Ishikawa (cell line): ENCODE measurements at regions not wholly inside any gene's neighbourhood (a gene's known extent, or its start where the extent isn't known, plus 50 kb on each side); places are given as distances from the start of the nearest gene placed in this dataset.

Experiments used
- CEBPB ChIP-seq: IDR thresholded peaks from 2 replicates; pipeline ENCODE4 v1.6.1; 2012
- CREB1 ChIP-seq: IDR thresholded peaks from 2 replicates; pipeline ENCODE4 v1.6.1; 2012; ENCODE audit warnings: low read depth
- EGR1 ChIP-seq: IDR thresholded peaks from 2 replicates; pipeline ENCODE4 v1.6.1; 2012
- EP300 ChIP-seq: IDR thresholded peaks from 2 replicates; pipeline ENCODE4 v1.6.1; 2012; ENCODE audit warnings: borderline replicate concordance
- FOXM1 ChIP-seq: IDR thresholded peaks from 2 replicates; pipeline ENCODE4 v1.6.1; 2012; ENCODE audit warnings: low read depth, borderline replicate concordance
- NFIC ChIP-seq: IDR thresholded peaks from 2 replicates; pipeline ENCODE4 v1.6.1; 2012
- RAD21 ChIP-seq: IDR thresholded peaks from 2 replicates; pipeline ENCODE4 v1.6.1; 2012; ENCODE audit warnings: low read depth
- TAF1 ChIP-seq: IDR thresholded peaks from 2 replicates; pipeline ENCODE4 v1.6.1; 2012; ENCODE audit warnings: low read depth, mild to moderate bottlenecking
- TCF12 ChIP-seq: IDR thresholded peaks from 2 replicates; pipeline ENCODE4 v1.6.1; 2012; ENCODE audit warnings: low read depth
- TEAD4 ChIP-seq: IDR thresholded peaks from 2 replicates; pipeline ENCODE4 v1.6.1; 2012
- YY1 ChIP-seq: IDR thresholded peaks from 2 replicates; pipeline ENCODE4 v1.6.1; 2012; ENCODE audit warnings: low read depth
- ZBTB7A ChIP-seq: IDR thresholded peaks from 2 replicates; pipeline ENCODE4 v1.6.1; 2012; ENCODE audit warnings: low read depth
- TF ChIP-seq, protein P1 (sequence below): IDR thresholded peaks from 2 replicates; pipeline ENCODE4 v1.6.1; 2012
- TF ChIP-seq, protein P2 (sequence below): IDR thresholded peaks from 2 replicates; pipeline ENCODE4 v1.6.1; 2012
- TF ChIP-seq, protein P3 (sequence below): IDR thresholded peaks from 2 replicates; pipeline ENCODE4 v1.6.1; 2012; ENCODE audit warnings: low read depth, mild to moderate bottlenecking

DNA sequence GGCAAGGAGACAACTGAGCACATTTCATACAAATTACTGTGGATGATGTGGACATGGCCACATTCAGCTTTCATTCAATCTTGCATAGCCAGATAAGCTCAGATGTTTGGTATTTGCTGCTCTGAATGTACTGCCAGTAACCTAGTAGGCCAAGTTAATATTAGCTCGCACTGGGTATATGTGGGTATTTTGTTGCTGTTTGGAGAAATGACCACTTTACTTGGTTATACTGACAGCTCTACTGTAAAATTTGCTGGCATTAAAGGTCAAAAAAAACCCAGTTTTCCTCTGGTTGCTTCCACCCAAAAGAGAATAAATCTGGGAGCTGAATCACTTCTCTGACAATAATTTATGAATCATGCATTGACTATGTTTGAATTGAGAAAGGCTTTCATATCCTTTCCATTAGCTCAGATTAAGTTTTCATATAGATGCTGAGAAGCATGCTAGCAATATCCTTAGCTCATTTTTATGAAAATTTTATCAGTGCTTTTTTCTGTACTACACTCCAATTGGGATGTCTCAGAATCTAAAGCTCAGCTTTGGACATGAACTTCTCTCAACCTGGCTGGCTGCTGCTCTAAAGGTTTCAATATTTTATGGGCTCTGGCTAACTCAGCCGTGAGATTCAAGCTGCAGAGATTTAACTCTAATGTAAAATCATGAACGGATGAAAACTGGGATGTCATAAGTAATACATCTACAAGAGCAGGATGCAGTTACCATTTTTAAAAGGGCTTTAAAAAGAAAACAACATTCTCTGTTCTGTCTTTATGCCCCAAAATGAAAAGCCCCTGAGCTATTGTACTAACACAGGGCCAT lies 330.0 kb downstream of the BARHL2 start:
- TF ChIP-seq, protein P1, sequence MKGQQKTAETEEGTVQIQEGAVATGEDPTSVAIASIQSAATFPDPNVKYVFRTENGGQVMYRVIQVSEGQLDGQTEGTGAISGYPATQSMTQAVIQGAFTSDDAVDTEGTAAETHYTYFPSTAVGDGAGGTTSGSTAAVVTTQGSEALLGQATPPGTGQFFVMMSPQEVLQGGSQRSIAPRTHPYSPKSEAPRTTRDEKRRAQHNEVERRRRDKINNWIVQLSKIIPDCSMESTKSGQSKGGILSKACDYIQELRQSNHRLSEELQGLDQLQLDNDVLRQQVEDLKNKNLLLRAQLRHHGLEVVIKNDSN: no peak
- TF ChIP-seq TAF1 (no peak), ZBTB7A (no peak), RAD21 (no peak), YY1 (no peak), FOXM1 (no peak), TEAD4 (no peak), EGR1 (no peak), EP300 (no peak), CEBPB (no peak), NFIC (no peak), CREB1 (no peak), TCF12 (no peak)
- TF ChIP-seq, protein P2, sequence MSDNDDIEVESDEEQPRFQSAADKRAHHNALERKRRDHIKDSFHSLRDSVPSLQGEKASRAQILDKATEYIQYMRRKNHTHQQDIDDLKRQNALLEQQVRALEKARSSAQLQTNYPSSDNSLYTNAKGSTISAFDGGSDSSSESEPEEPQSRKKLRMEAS: no peak
- TF ChIP-seq, protein P3, sequence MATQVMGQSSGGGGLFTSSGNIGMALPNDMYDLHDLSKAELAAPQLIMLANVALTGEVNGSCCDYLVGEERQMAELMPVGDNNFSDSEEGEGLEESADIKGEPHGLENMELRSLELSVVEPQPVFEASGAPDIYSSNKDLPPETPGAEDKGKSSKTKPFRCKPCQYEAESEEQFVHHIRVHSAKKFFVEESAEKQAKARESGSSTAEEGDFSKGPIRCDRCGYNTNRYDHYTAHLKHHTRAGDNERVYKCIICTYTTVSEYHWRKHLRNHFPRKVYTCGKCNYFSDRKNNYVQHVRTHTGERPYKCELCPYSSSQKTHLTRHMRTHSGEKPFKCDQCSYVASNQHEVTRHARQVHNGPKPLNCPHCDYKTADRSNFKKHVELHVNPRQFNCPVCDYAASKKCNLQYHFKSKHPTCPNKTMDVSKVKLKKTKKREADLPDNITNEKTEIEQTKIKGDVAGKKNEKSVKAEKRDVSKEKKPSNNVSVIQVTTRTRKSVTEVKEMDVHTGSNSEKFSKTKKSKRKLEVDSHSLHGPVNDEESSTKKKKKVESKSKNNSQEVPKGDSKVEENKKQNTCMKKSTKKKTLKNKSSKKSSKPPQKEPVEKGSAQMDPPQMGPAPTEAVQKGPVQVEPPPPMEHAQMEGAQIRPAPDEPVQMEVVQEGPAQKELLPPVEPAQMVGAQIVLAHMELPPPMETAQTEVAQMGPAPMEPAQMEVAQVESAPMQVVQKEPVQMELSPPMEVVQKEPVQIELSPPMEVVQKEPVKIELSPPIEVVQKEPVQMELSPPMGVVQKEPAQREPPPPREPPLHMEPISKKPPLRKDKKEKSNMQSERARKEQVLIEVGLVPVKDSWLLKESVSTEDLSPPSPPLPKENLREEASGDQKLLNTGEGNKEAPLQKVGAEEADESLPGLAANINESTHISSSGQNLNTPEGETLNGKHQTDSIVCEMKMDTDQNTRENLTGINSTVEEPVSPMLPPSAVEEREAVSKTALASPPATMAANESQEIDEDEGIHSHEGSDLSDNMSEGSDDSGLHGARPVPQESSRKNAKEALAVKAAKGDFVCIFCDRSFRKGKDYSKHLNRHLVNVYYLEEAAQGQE: no peak

DNA sequence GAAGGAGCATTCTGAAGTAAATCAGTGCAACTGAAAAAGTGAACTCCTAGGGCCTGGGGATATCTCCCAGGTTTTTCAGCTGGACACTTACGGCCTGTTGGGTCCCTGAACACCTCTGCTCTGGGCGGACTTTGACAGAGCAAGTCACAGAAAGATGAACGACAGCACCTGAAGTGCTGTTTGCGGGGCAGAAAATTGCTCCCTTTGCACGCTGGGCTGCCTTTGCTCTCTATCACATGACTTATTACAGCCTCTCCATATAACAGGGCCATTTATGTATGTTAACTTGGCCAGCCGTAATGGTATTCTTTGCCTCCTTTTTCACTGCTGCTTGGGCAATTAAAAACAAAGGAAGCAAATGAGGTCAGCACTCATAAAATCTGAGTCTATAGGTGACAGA lies 332.9 kb downstream of the BARHL2 start:
- no peak for TF ChIP-seq ZBTB7A
- TF ChIP-seq CEBPB: no peak
- TF ChIP-seq, protein P2: no peak
- no peak for TF ChIP-seq NFIC
- TF ChIP-seq CREB1: no peak
- TF ChIP-seq EP300: no peak
- no peak for TF ChIP-seq YY1
- TF ChIP-seq FOXM1: no peak
- TF ChIP-seq EGR1: no peak
- TF ChIP-seq, protein P3: no peak
- no peak for TF ChIP-seq TCF12
- TF ChIP-seq RAD21: no peak
- TF ChIP-seq, protein P1: no peak
- TF ChIP-seq TAF1: no peak
- TF ChIP-seq TEAD4: no peak

DNA sequence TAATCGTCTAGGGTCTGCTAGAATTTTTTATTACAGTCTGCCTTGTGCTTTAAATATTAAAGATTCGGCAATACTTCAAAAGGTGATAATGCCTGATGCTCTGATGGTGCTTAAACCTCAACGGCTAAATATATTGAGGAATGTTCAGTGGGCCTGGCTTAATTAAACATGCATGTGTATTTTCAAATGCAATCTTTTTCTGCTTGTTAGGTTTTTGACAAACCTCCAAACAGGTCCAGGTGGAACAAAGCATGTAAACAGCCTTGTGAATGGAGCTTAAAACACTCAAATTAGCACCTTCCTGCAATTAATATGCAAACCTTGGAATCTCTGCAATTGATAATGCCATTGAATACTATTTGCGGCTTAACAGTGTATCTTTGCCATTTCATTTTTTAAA lies 334.9 kb downstream of the BARHL2 start:
- TF ChIP-seq YY1 (no peak), ZBTB7A (no peak), NFIC (no peak), TAF1 (no peak), TCF12 (no peak), RAD21 (no peak), EGR1 (no peak), TEAD4 (no peak), FOXM1 (no peak), CEBPB (no peak), CREB1 (no peak), EP300 (no peak)
- TF ChIP-seq, protein P2: no peak
- TF ChIP-seq, protein P1: no peak
- TF ChIP-seq, protein P3: no peak
